Activated naive CD8-positive, alpha-beta T cell treated with anti-CD3 and anti-CD28 coated beads, Interleukin-2, amount 50 U/mL, for 24 hours (primary cell): ENCODE measurements at regions not wholly inside any gene's neighbourhood (a gene's known extent, or its start where the extent isn't known, plus 50 kb on each side); places are given as distances from the start of the nearest gene placed in this dataset.

ENCODE experiments used
- ATAC-seq: fragments of 150-1000 bp; cut with Tn5 transposase; one replicate; pipeline ENCODE4 v1.10.0; 2021
- DNase-seq: peaks from one replicate; pipeline ENCODE4 v3.0.0; 2021
- H3K27ac Mint-ChIP-seq: one replicate; pipeline ENCODE4 v1.8.0; 2021; ENCODE audit warnings: mild to moderate bottlenecking, mixed read lengths
- H3K27me3 Mint-ChIP-seq: one replicate; pipeline ENCODE4 v1.8.0; 2021; ENCODE audit warnings: mixed read lengths
- H3K36me3 Mint-ChIP-seq: one replicate; pipeline ENCODE4 v1.8.0; 2021; ENCODE audit warnings: low read depth, mixed read lengths
- H3K4me1 Mint-ChIP-seq: one replicate; pipeline ENCODE4 v1.8.0; 2021; ENCODE audit warnings: mixed read lengths
- H3K4me3 Mint-ChIP-seq: one replicate; pipeline ENCODE4 v1.8.0; 2021; ENCODE audit warnings: mild to moderate bottlenecking, moderate library complexity, mixed read lengths
- H3K9me3 Mint-ChIP-seq: one replicate; pipeline ENCODE4 v1.8.0; 2021; ENCODE audit warnings: mixed read lengths

DNA sequence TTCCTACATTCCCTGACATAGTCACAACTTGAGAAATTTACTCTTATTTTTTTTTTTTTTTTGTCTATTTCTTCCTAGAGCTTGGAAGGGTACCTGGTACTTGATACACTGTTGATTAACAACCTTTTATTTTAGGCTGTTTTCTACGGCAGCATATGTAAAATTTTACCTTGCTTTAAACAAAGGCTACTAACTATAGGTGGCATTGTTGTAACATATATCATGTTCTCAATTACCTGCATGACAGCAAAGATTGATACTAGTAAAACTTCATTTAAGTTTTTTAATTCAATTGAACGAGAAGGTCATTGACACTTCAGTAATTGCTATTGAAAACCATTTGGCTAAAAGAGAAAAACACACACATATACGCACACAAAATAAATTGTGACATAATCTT lies 238.3 kb upstream of the ESRRG start:
- no peaks in the 10 kb centered on the region for H3K27me3 Mint-ChIP-seq
- no peak overlapping the region for H3K4me3 Mint-ChIP-seq
- no peaks in the 10 kb centered on the region for H3K4me1 Mint-ChIP-seq
- H3K36me3 Mint-ChIP-seq, result no peaks in the 10 kb centered on the region
- ATAC-seq (no peak), DNase-seq (no peak)
- peaks cover 6% of the 10 kb centered on the region for H3K9me3 Mint-ChIP-seq
- no peak overlapping the region for H3K27ac Mint-ChIP-seq

DNA sequence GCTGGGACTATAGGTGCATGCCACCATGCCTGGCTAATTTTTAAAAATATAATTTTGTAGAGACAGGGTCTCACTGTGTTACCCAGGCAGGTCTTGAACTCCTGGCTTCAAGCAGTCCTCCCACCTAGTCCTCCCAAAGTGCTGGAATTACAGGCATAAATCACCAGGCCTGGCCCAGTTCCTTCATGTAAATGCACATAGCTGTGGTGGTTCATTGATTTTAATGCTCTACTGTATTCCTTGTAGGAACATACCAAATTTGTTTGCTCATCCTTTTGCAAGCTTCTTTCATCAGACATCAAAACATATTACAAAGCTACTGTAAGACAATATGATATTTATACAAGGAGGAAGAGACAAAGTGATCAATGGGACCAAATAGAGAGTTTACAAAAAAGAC lies 237.5 kb upstream of the ESRRG start:
- Mint-ChIP-seq H3K27me3 (no peaks in the 10 kb centered on the region), H3K36me3 (no peaks in the 10 kb centered on the region), H3K4me1 (no peaks in the 10 kb centered on the region), H3K9me3 (peaks cover 6% of the 10 kb centered on the region), H3K4me3 (no peak overlapping the region), H3K27ac (no peak overlapping the region)
- ATAC-seq, result no peak
- no peak for DNase-seq

DNA sequence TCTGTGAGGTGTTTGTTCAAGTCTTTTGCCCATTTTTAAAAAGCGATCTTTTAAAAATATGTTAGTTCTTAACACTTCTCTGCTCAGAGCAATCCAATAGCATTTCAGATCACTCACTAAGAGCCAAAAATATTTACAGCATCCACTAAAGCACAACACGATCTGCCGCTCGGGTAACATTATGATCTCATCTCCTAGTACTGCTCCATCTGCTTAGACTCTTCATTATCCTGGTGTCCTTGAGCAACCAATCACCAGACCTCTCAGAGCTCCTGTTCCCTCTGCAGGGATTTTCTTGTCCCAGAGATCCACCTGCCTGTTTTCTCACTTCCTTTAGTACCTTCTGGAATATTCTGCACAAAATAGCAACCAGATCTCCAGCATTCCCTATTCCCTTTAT lies 235.3 kb upstream of the ESRRG start:
- H3K27ac Mint-ChIP-seq, result no peak overlapping the region

DNA sequence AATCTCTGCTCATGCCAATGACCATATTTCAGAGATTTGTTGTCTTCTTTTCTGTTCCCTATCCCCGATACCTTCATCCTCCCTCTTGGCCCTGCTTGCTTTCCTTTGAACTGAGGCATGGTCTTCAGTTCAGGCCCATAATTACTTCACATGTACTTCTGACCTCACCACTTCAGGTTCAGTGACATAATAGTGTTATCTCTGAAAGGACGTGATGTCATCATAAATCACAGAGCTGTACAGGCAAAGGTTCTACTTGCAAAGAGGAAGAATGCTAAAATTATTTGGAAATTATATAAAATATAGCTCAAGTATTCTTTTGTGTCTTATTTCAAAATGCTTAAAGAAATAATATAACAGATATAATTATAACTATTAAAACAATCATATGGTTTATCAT lies 230.3 kb upstream of the ESRRG start:
- Mint-ChIP-seq H3K27me3 (no peaks in the 10 kb centered on the region), H3K4me3 (no peak overlapping the region), H3K27ac (no peak overlapping the region), H3K4me1 (no peaks in the 10 kb centered on the region), H3K9me3 (no peaks in the 10 kb centered on the region), H3K36me3 (no peaks in the 10 kb centered on the region)
- no peak for ATAC-seq
- no peak for DNase-seq

More for the DNA sequence above, 235.3 kb upstream of the ESRRG start:
- Mint-ChIP-seq H3K4me1 (no peaks in the 10 kb centered on the region), H3K27me3 (no peaks in the 10 kb centered on the region), H3K36me3 (no peaks in the 10 kb centered on the region), H3K4me3 (no peak overlapping the region), H3K9me3 (peaks cover 6% of the 10 kb centered on the region)
- no peak for DNase-seq
- no peak for ATAC-seq

DNA sequence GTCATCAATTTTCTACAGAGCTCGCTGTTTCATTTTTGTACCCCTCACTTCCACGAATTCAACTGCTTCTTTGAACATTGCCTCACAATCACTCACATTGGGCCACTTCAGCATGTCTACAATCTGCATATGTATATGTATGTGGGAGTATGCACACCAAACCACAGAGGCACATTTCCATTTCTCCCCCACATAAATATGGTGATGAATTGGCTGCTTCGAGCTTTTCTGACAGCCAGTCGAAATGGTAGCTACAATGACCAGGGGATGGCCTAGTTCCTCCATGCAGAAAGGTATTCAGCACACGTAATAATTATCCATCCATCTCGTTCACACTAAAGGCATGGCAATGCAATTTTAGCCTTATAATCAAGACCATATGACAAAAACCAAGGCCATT lies 229.6 kb upstream of the ESRRG start:
- H3K4me1 Mint-ChIP-seq, result no peaks in the 10 kb centered on the region
- DNase-seq (no peak), ATAC-seq (no peak)
- no peak overlapping the region for H3K27ac Mint-ChIP-seq
- H3K9me3 Mint-ChIP-seq, result no peaks in the 10 kb centered on the region
- no peaks in the 10 kb centered on the region for H3K27me3 Mint-ChIP-seq
- H3K4me3 Mint-ChIP-seq, result no peak overlapping the region
- no peaks in the 10 kb centered on the region for H3K36me3 Mint-ChIP-seq

DNA sequence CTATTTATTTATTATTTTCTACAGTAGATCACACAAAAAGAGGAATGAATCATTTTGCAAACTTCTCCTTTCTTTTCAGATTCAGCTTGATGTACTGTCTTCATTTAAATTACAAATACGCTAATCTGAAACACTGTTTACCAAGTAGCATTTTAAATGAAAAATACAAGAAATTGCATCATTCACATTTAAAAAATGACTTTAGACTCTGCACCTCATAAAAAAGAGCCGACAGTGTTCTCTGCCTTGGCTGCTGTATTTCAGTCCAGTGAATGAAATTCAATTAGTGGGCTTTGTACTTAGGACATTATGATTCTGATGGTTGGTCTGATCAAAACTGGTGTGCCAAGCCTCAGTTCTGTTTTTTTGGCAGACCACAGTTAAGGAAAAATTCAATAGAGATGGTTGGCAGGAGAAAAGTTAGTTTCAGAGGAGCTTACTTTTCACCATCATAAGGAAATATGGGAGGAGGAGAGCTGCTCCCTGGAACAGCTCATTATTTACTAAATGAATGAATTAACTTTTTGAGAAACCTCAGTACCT lies 222.4 kb upstream of the ESRRG start:
- no peaks in the 10 kb centered on the region for H3K4me1 Mint-ChIP-seq
- no peaks in the 10 kb centered on the region for H3K9me3 Mint-ChIP-seq
- DNase-seq, result no peak
- H3K27me3 Mint-ChIP-seq, result no peaks in the 10 kb centered on the region
- H3K36me3 Mint-ChIP-seq, result no peaks in the 10 kb centered on the region
- no peak for ATAC-seq
- H3K27ac Mint-ChIP-seq, result no peak overlapping the region
- no peak overlapping the region for H3K4me3 Mint-ChIP-seq

DNA sequence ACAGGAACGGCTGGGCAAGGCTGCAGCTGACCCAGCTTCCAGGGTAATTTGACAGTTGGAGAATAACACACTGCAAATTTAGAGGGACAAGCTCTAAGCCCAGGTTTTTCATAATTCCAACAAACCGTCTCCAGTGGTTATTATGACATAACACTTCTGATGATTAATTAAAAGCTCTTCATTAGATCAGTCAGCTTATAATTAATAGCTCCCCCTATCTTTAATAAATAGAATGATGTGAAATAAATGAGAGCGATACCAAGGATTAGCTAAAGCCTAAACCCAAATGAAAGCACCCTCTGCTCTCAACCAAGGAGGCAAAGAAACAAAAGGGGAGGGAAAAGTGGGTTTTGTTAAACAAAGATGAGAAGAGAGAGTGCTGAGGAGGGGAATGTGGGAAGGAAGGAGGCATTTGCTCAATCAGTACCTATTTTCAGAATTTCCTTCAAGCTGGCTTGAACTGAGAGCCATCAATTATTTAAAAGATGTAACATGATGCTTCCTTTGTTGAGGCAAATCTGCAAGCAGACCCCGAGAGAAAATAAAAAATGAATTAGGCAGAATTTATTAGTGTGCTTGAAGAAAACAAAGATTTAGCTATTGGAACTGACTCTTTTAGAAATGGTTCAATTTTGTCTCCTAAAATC lies 221.8 kb upstream of the ESRRG start:
- H3K36me3 Mint-ChIP-seq, result no peaks in the 10 kb centered on the region
- no peaks in the 10 kb centered on the region for H3K4me1 Mint-ChIP-seq
- no peak overlapping the region for H3K4me3 Mint-ChIP-seq
- no peak for ATAC-seq
- H3K27ac Mint-ChIP-seq, result no peak overlapping the region
- DNase-seq, result no peak
- no peaks in the 10 kb centered on the region for H3K9me3 Mint-ChIP-seq
- H3K27me3 Mint-ChIP-seq, result no peaks in the 10 kb centered on the region

DNA sequence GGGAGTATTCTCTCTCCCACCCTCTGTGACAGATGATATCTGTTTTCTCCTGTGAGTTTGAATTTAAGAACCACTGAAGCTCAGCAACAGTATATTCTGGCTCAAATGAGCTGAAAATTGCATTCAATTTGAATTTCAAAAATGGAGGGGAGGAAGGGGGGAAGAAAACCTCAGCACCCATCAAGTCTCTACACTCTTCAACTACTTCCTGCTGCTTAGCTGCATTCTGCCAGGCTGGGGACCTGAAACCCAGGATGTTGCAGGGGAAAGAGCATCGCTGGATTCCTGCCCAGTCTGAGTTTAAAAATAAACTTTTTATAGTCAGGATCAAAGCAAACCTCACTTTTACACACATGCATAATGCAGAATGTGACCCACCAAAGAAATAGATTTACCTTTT lies 214.3 kb upstream of the ESRRG start:
- Mint-ChIP-seq H3K4me1 (no peaks in the 10 kb centered on the region), H3K9me3 (no peaks in the 10 kb centered on the region), H3K27me3 (no peaks in the 10 kb centered on the region), H3K36me3 (no peaks in the 10 kb centered on the region), H3K4me3 (no peak overlapping the region), H3K27ac (no peak overlapping the region)
- no peak for DNase-seq
- ATAC-seq, result no peak

DNA sequence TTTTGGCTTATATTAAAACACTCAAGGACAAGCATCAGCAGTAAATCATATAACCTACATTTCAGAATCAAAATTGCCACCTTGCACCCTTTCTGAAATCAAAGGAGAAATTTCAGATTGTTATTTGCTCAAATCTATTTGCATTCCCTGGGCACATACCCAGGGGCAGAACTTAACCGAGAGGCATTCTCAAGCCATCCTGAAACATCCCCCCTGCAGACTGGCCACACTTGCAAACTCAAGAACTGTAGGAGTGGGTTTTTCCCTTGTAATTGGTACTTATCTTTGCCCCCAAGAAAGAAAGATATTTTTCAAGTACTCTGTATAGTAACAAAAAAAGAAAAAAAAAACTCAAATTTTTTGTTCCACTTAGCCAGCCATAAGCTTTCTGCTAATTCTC lies 213.6 kb upstream of the ESRRG start:
- H3K27ac Mint-ChIP-seq, result no peak overlapping the region
- no peaks in the 10 kb centered on the region for H3K4me1 Mint-ChIP-seq
- no peaks in the 10 kb centered on the region for H3K9me3 Mint-ChIP-seq
- no peak for DNase-seq
- no peaks in the 10 kb centered on the region for H3K36me3 Mint-ChIP-seq
- ATAC-seq, result no peak
- no peaks in the 10 kb centered on the region for H3K27me3 Mint-ChIP-seq
- no peak overlapping the region for H3K4me3 Mint-ChIP-seq

DNA sequence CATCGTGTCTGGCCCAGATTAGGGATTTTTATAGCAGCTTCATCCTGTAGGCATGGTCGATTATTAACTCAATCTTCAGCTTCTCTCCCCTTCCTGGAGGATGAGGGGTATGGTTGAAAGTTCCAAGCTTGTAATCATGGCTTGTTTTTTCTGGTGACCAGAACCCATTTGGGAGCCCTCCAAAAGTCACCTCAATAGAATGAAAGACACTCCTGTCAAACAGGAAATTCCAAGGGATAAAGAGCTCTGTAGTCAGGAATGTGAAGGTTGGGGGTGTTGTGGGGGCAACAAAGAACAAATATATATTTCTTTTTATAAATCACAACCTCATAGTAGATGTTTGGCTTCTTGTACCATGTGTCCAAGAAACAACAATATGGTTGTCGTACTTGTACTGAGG lies 212.7 kb upstream of the ESRRG start:
- H3K4me3 Mint-ChIP-seq, result no peak overlapping the region
- no peaks in the 10 kb centered on the region for H3K27me3 Mint-ChIP-seq
- no peak overlapping the region for H3K27ac Mint-ChIP-seq
- no peaks in the 10 kb centered on the region for H3K4me1 Mint-ChIP-seq
- H3K9me3 Mint-ChIP-seq, result no peaks in the 10 kb centered on the region
- no peak for DNase-seq
- no peak for ATAC-seq
- no peaks in the 10 kb centered on the region for H3K36me3 Mint-ChIP-seq

DNA sequence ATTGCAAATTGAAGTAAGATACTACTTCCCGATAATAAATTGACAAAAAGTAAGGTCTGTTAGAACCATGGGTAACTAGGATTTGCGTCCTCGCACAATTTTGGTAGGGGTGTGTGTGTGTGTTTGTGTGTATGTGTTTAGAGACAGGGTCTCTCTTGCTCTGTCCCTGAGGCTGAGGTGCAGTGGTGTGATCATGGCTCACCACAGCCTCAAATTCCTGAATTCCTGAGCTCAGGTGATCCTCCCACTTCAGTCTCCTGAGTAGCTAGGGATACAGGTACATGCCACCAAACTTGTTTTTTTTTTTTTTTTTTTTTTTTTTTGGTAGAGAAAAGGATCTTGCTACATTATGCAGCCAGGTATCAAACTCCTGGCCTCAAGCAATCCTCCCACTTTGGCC lies 209.2 kb upstream of the ESRRG start:
- no peaks in the 10 kb centered on the region for H3K4me1 Mint-ChIP-seq
- no peak overlapping the region for H3K27ac Mint-ChIP-seq
- H3K4me3 Mint-ChIP-seq, result no peak overlapping the region

DNA sequence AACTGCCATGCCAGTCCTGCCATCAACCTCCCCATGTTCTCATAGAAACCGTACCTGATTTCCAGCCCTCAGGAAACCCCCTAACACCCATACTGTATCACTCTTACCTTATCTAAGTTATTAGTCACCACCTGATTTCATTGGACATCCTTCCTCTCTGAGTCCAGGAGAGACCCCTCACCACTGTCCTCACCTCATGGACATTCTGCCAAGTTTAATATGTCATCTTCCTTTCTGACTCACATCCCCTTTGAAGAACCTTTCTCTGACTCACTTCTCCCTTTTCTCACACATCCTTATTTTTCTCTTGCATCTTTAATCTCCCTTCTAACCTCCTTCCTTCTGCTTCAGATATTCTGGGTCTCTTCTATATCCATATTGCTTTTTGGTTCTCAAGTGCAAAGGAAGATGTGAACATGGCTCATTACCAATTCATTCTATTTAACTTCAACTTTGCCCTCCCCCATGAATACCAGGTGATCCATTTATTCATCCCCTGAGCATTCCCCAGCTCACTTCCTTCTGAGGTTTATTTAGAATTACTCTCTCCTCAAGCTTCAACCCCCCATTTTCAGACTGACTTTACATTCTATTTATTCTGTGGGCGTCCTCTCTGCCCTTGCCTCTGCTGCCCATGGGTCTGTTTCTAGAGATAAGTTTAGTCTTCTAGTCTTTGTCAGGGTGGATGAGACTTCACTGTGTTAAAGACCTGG lies 206.8 kb upstream of the ESRRG start:
- Mint-ChIP-seq H3K36me3 (no peaks in the 10 kb centered on the region), H3K4me1 (no peaks in the 10 kb centered on the region), H3K9me3 (no peaks in the 10 kb centered on the region), H3K27me3 (no peaks in the 10 kb centered on the region), H3K4me3 (no peak overlapping the region), H3K27ac (no peak overlapping the region)
- ATAC-seq, result peak; percentile 49
- no peak for DNase-seq

More for the DNA sequence above, 209.2 kb upstream of the ESRRG start:
- Mint-ChIP-seq H3K36me3 (no peaks in the 10 kb centered on the region), H3K9me3 (no peaks in the 10 kb centered on the region), H3K27me3 (no peaks in the 10 kb centered on the region)
- no peak for DNase-seq
- ATAC-seq, result no peak

DNA sequence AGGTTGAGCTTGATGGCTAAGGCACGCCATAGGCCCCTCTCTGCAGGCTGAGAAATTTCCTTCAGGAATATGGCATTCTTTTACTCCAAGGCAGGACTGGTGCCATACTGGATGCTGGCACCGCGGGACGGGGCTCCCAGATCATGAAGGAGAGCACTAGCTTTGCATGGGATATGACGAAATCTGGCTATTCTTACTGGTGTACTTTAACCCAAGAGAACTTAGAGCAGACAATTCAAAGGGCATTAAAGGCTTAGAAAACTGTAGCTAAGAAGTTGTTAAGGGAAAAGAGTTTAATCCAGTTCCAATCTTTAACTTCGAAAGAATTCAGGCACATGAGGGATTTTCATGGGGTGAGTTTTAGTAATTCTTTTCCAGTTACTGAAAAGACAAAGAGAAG lies 204.4 kb upstream of the ESRRG start:
- Mint-ChIP-seq H3K27me3 (no peaks in the 10 kb centered on the region), H3K4me1 (no peaks in the 10 kb centered on the region), H3K4me3 (no peak overlapping the region), H3K36me3 (no peaks in the 10 kb centered on the region), H3K9me3 (no peaks in the 10 kb centered on the region), H3K27ac (no peak overlapping the region)
- ATAC-seq (no peak), DNase-seq (no peak)

DNA sequence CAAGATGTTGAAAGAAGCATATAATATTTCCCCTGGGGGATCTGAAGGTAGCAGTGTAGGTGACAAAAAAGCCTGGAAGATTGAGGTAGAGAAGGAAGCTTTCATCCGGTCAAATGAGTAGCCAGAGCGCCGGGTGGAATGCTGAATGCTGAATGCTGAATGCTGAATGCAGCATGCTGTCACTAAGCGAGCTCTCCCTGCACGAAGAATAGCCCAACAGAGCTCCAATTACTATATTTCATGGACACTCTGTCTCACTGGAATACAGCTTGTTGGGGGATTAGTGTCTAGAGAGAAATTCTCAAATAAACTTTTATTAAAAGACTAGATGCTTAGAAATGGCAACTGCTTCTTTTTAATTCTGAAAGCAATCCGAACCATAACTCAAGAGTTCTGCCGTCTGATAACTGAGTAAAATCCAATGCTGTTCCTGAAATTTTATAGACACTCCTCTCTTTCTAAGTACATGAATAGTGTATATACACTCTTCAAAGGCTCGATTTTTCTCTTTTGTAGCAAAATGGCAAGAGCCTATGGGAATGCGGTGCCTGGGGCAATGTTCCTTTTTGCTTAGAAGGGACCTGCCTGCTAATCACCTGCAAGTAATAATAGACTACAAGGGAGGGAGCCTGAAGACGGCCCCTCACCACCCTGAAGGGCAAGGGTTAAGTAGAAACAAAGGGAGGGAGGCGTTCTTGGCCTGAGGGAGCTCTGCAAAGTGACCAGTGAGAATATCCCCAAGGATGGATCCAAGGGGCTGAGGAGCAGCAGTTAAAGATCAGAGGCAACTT lies 203.7 kb upstream of the ESRRG start:
- DNase-seq, result no peak
- Mint-ChIP-seq H3K27me3 (no peaks in the 10 kb centered on the region), H3K36me3 (no peaks in the 10 kb centered on the region), H3K4me3 (no peak overlapping the region), H3K27ac (no peak overlapping the region), H3K9me3 (no peaks in the 10 kb centered on the region), H3K4me1 (no peaks in the 10 kb centered on the region)
- ATAC-seq, result no peak
